ENCODE measurements at regions not wholly inside any gene's neighbourhood (a gene's known extent, or its start where the extent isn't known, plus 50 kb on each side); places are given as distances from the start of the nearest gene placed in this dataset.

- no peak for DNase-seq (ENCODE audit: low spot score)
These were observed 102.9 kb upstream of the TOX3 start for GRCh38 chr16:52649870-52650269.

GRCh38 chr16:52647588-52647987, 100.6 kb upstream of the TOX3 start:
- no peak for DNase-seq (ENCODE audit: low spot score)

GRCh38 chr16:52643006-52643405, 96.1 kb upstream of the TOX3 start:
- DNase-seq (ENCODE audit: low spot score) = no peak

GRCh38 chr16:52634528-52634927, 87.6 kb upstream of the TOX3 start:
- no peak for DNase-seq (ENCODE audit: low spot score)

GRCh38 chr16:52634104-52634503, 87.2 kb upstream of the TOX3 start:
- no peak for DNase-seq (ENCODE audit: low spot score)

- DNase-seq (ENCODE audit: low spot score) = no peak
These were observed 86.3 kb upstream of the TOX3 start for GRCh38 chr16:52633230-52633629.

GRCh38 chr16:52631711-52632110, 84.8 kb upstream of the TOX3 start:
- DNase-seq (ENCODE audit: low spot score) = no peak

- no peak for DNase-seq (ENCODE audit: low spot score)
These were observed 83.8 kb upstream of the TOX3 start for GRCh38 chr16:52630711-52631110.

- no peak for DNase-seq (ENCODE audit: low spot score)
These were observed 82.4 kb upstream of the TOX3 start for GRCh38 chr16:52629296-52629695.

GRCh38 chr16:52624891-52625290, 77.9 kb upstream of the TOX3 start:
- no peak for DNase-seq (ENCODE audit: low spot score)

GRCh38 chr16:52621651-52622050, 74.7 kb upstream of the TOX3 start:
- no peak for DNase-seq (ENCODE audit: low spot score)

- DNase-seq (ENCODE audit: low spot score) = no peak
These were observed 72.0 kb upstream of the TOX3 start for GRCh38 chr16:52618753-52619497.

- DNase-seq (ENCODE audit: low spot score) = no peak
These were observed 70.6 kb upstream of the TOX3 start for GRCh38 chr16:52617591-52617990.

GRCh38 chr16:52613508-52613907, 66.6 kb upstream of the TOX3 start:
- peak; percentile 41 for DNase-seq (ENCODE audit: low spot score)

GRCh38 chr16:52611817-52612673, 65.1 kb upstream of the TOX3 start:
- DNase-seq (ENCODE audit: low spot score) = no peak

GRCh38 chr16:52603015-52603414, 56.1 kb upstream of the TOX3 start:
- DNase-seq (ENCODE audit: low spot score) = no peak

GRCh38 chr16:52597772-52598483, 51.0 kb upstream of the TOX3 start:
- DNase-seq (ENCODE audit: low spot score) = no peak

GRCh38 chr16:52597073-52597771, 50.3 kb upstream of the TOX3 start:
- peak; percentile 13 for DNase-seq (ENCODE audit: low spot score)
